OCI-LY1 (cell line): ENCODE measurements at regions not wholly inside any gene's neighbourhood (a gene's known extent, or its start where the extent isn't known, plus 50 kb on each side); places are given as distances from the start of the nearest gene placed in this dataset.

ENCODE experiments used
- H2AFZ ChIP-seq: fragments of 200-600 bp; sonication (generic), shearing (Covaris generic); 2 replicates; pipeline ENCODE4 v1.6.0; 2014; ENCODE audit warnings: antibody characterized with exemption, mild to moderate bottlenecking, low read length
- H3F3A ChIP-seq: fragments of 200-600 bp; sonication (generic), shearing (Covaris generic); 2 replicates; pipeline ENCODE4 v1.6.0; 2014; ENCODE audit warnings: mild to moderate bottlenecking, antibody characterized with exemption, low read length, moderate library complexity; ENCODE audit not compliant: insufficient read depth
- H3K27ac ChIP-seq: fragments of 200-600 bp; sonication (generic); 2 replicates; pipeline ENCODE4 v1.5.1; 2014; ENCODE audit warnings: low read length, mixed run types, mild to moderate bottlenecking, low read depth; ENCODE audit not compliant: poor library complexity, severe bottlenecking
- H3K27me3 ChIP-seq: fragments of 200-600 bp; sonication (generic); 2 replicates; pipeline ENCODE4 v1.6.0; 2014; ENCODE audit warnings: antibody characterized with exemption, mild to moderate bottlenecking, low read length, moderate library complexity; ENCODE audit not compliant: insufficient read depth
- H3K36me3 ChIP-seq: fragments of 200-600 bp; sonication (generic); 2 replicates; pipeline ENCODE4 v1.6.1; 2014; ENCODE audit warnings: mild to moderate bottlenecking, antibody characterized with exemption, low read length, moderate library complexity, mixed read lengths; ENCODE audit not compliant: insufficient read depth
- H3K4me1 ChIP-seq: fragments of 200-600 bp; sonication (generic); 2 replicates; pipeline ENCODE4 v1.5.1; 2014; ENCODE audit warnings: mild to moderate bottlenecking, low read length, moderate library complexity; ENCODE audit not compliant: insufficient read depth, severe bottlenecking
- H3K4me2 ChIP-seq: fragments of 200-600 bp; sonication (generic), shearing (Covaris generic); 2 replicates; pipeline ENCODE4 v1.6.1; 2014; ENCODE audit warnings: low read length
- H3K4me3 ChIP-seq: fragments of 200-600 bp; sonication (generic); 2 replicates; pipeline ENCODE4 v1.5.1; 2014; ENCODE audit warnings: low read length, low read depth, mild to moderate bottlenecking, mixed read lengths; ENCODE audit not compliant: poor library complexity, severe bottlenecking
- H3K79me2 ChIP-seq: fragments of 200-600 bp; shearing (Covaris generic); 2 replicates; pipeline ENCODE4 v1.6.1; 2016; ENCODE audit warnings: mixed run types, low read length, mixed read lengths; ENCODE audit not compliant: insufficient read depth
- H3K9ac ChIP-seq: fragments of 200-600 bp; sonication (generic), shearing (Covaris generic); 2 replicates; pipeline ENCODE4 v1.6.1; 2014; ENCODE audit warnings: mild to moderate bottlenecking, low read length, mixed read lengths
- H3K9me2 ChIP-seq: fragments of 200-600 bp; sonication (generic), shearing (Covaris generic); 2 replicates; pipeline ENCODE4 v1.6.1; 2014; ENCODE audit warnings: low read depth, mild to moderate bottlenecking, low read length, mixed read lengths
- H3K9me3 ChIP-seq: fragments of 200-600 bp; shearing (Covaris generic); 2 replicates; pipeline ENCODE4 v1.6.1; 2014; ENCODE audit warnings: low read length, mixed read lengths
- H4K20me1 ChIP-seq: fragments of 200-600 bp; sonication (generic), shearing (Covaris generic); 2 replicates; pipeline ENCODE4 v1.6.0; 2016; ENCODE audit warnings: mild to moderate bottlenecking, low read length; ENCODE audit not compliant: insufficient read depth
- EZH2 ChIP-seq: fragments of 200-600 bp; sonication (generic), shearing (Covaris generic); IDR thresholded peaks from 2 replicates; pipeline ENCODE4 v1.8.0; 2017; ENCODE audit warnings: borderline replicate concordance, mixed run types, mild to moderate bottlenecking, antibody characterized with exemption, low read length, moderate library complexity, mixed read lengths
- TF ChIP-seq, protein P1 (sequence below): fragments of 200-600 bp; sonication (generic), shearing (Covaris generic); IDR thresholded peaks from 2 replicates; pipeline ENCODE4 v1.5.1; 2017; ENCODE audit warnings: mild to moderate bottlenecking, antibody characterized with exemption, low read length, moderate library complexity, mixed read lengths

DNA sequence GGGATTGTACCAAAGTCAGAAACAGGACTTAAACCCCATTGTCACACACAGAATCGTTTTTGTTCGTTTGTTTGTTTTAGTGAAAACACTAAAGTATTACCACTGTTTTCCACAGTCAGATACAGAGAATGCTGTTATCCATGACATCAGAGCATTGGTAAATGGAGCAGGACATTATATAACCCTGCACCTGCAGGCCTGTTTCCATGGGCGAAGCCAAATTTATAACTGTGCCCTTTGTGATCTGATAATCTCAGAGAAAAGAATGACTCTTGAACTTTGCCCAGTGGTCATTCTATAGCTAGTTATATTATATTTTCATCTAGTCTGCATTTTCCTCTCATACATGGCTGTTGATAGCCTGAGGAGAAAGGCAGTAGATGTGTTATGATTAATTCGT is 217.6 kb downstream of the TMEM182 start:
- no peaks in the 10 kb centered on the region for H3F3A ChIP-seq
- no peak overlapping the region for H2AFZ ChIP-seq
- no peaks in the 10 kb centered on the region for H3K27me3 ChIP-seq
- H4K20me1 ChIP-seq, result no peaks in the 10 kb centered on the region
- H3K4me2 ChIP-seq, result no peak overlapping the region
- no peaks in the 10 kb centered on the region for H3K9me2 ChIP-seq
- no peaks in the 10 kb centered on the region for H3K9me3 ChIP-seq
- H3K4me1 ChIP-seq, result no peaks in the 10 kb centered on the region
- H3K79me2 ChIP-seq, result no peaks in the 10 kb centered on the region
- H3K4me3 ChIP-seq, result no peak overlapping the region
- no peaks in the 10 kb centered on the region for H3K36me3 ChIP-seq
- TF ChIP-seq EZH2, result no peak
- TF ChIP-seq, protein P1, sequence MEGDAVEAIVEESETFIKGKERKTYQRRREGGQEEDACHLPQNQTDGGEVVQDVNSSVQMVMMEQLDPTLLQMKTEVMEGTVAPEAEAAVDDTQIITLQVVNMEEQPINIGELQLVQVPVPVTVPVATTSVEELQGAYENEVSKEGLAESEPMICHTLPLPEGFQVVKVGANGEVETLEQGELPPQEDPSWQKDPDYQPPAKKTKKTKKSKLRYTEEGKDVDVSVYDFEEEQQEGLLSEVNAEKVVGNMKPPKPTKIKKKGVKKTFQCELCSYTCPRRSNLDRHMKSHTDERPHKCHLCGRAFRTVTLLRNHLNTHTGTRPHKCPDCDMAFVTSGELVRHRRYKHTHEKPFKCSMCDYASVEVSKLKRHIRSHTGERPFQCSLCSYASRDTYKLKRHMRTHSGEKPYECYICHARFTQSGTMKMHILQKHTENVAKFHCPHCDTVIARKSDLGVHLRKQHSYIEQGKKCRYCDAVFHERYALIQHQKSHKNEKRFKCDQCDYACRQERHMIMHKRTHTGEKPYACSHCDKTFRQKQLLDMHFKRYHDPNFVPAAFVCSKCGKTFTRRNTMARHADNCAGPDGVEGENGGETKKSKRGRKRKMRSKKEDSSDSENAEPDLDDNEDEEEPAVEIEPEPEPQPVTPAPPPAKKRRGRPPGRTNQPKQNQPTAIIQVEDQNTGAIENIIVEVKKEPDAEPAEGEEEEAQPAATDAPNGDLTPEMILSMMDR, result no peak
- H3K9ac ChIP-seq, result no peak overlapping the region
- no peak overlapping the region for H3K27ac ChIP-seq

- H4K20me1 ChIP-seq, result no peaks in the 10 kb centered on the region
- H3K9me3 ChIP-seq, result no peaks in the 10 kb centered on the region
- no peaks in the 10 kb centered on the region for H3K36me3 ChIP-seq
- H3K4me3 ChIP-seq, result no peak overlapping the region
- H3K9ac ChIP-seq, result no peak overlapping the region
- H3K4me2 ChIP-seq, result no peak overlapping the region
- TF ChIP-seq, protein P1, result no peak
- TF ChIP-seq EZH2, result no peak
- no peaks in the 10 kb centered on the region for H3F3A ChIP-seq
- H2AFZ ChIP-seq, result no peak overlapping the region
- no peaks in the 10 kb centered on the region for H3K4me1 ChIP-seq
- no peaks in the 10 kb centered on the region for H3K79me2 ChIP-seq
- no peaks in the 10 kb centered on the region for H3K9me2 ChIP-seq
- no peaks in the 10 kb centered on the region for H3K27me3 ChIP-seq
- H3K27ac ChIP-seq, result no peak overlapping the region
Measured at GRCh38 chr2:102983786-102984185, 222.0 kb downstream of the TMEM182 start.

GRCh38 chr2:102986826-102987490 is 225.1 kb downstream of the TMEM182 start:
- H3K27ac ChIP-seq, result no peak overlapping the region
- no peaks in the 10 kb centered on the region for H3K36me3 ChIP-seq
- H3K9me3 ChIP-seq, result no peaks in the 10 kb centered on the region
- H3K9me2 ChIP-seq, result no peaks in the 10 kb centered on the region
- no peaks in the 10 kb centered on the region for H3K4me1 ChIP-seq
- H3K4me2 ChIP-seq, result no peak overlapping the region
- H3K9ac ChIP-seq, result no peak overlapping the region
- no peaks in the 10 kb centered on the region for H4K20me1 ChIP-seq
- no peak for TF ChIP-seq EZH2
- TF ChIP-seq, protein P1, result no peak
- no peaks in the 10 kb centered on the region for H3K27me3 ChIP-seq
- H2AFZ ChIP-seq, result no peak overlapping the region
- H3F3A ChIP-seq, result no peaks in the 10 kb centered on the region
- no peak overlapping the region for H3K4me3 ChIP-seq
- H3K79me2 ChIP-seq, result no peaks in the 10 kb centered on the region
